IPS DF 6.9 (cell line): ENCODE measurements at regions not wholly inside any gene's neighbourhood (a gene's known extent, or its start where the extent isn't known, plus 50 kb on each side); places are given as distances from the start of the nearest gene placed in this dataset.
"Not testable (repeated sequence)": the region's sequence is repeated elsewhere in the genome, so short reads cannot be mapped to it uniquely, and the experiment has no call there.

Experiments
- DNase-seq: peaks from one replicate; pipeline ENCODE4 v3.0.0-alpha.2; 2013; ENCODE audit warnings: low read depth, low spot score
- H3K27ac ChIP-seq: one replicate; pipeline ENCODE4 v1.5.1; 2013; ENCODE audit warnings: low read length, control low read depth
- H3K27me3 ChIP-seq: 2 replicates; pipeline ENCODE4 v1.6.1; 2013; ENCODE audit warnings: mild to moderate bottlenecking, low read length; ENCODE audit not compliant: control insufficient read depth, insufficient read depth
- H3K36me3 ChIP-seq: 2 replicates; pipeline ENCODE4 v1.6.1; 2013; ENCODE audit warnings: low read length; ENCODE audit not compliant: control insufficient read depth, insufficient read depth
- H3K4me1 ChIP-seq: 2 replicates; pipeline ENCODE4 v1.6.1; 2013; ENCODE audit warnings: low read length; ENCODE audit not compliant: control insufficient read depth, insufficient read depth
- H3K4me3 ChIP-seq: 2 replicates; pipeline ENCODE4 v1.5.1; 2013; ENCODE audit warnings: mild to moderate bottlenecking, low read length
- H3K9me3 ChIP-seq: 2 replicates; pipeline ENCODE4 v1.6.1; 2013; ENCODE audit warnings: low read length, inconsistent platforms; ENCODE audit not compliant: control insufficient read depth, insufficient read depth
- WGBS: extraction: QIAGEN DNeasy Blood & Tissue Kit; methylation state at CpG from one replicate; pipeline ENCODE4 v1.1.7; 2013; ENCODE audit warnings: mixed read lengths, missing lambda C conversion rate; ENCODE audit not compliant: insufficient read length, insufficient coverage; 5-methylcytosine and 5-hydroxymethylcytosine counted together

GRCh38 chrX:107296184-107296583 lies 89.8 kb downstream of the DNAAF6 start:
- not testable (repeated sequence) for DNase-seq, H3K9me3 ChIP-seq, H3K27me3 ChIP-seq, H3K36me3 ChIP-seq, H3K27ac ChIP-seq, H3K4me3 ChIP-seq, H3K4me1 ChIP-seq
- WGBS, result no CpG with 5 or more reads among the region's 2 CpGs

DNA sequence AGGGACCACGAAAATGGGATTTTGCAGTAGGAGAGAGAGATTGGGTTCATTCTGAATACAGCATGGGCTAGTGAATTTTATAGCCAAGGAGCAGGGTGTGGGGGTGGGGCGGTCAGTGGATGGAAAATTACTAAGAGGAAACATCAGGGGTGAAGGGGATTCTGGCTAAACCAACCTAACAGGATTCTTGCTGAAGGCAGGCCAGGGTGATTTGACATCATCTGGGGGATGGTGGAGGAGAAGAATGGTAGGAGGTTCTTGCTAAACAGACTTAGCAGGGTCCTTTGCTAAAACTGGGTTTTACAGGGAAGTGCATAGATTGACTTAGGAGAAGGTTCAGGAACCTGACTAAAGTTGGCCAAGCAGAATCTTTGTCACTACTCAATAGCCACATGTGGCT lies 91.9 kb downstream of the DNAAF6 start:
- no CpG with 5 or more reads among the region's 2 CpGs for WGBS
- DNase-seq, result no peak
- Histone ChIP-seq H3K4me1 (no peaks in the 10 kb centered on the region), H3K27ac (no peak overlapping the region), H3K9me3 (no peaks in the 10 kb centered on the region), H3K4me3 (no peak overlapping the region), H3K27me3 (no peaks in the 10 kb centered on the region), H3K36me3 (no peaks in the 10 kb centered on the region)

- no peaks in the 10 kb centered on the region for H3K4me1 ChIP-seq
- H3K9me3 ChIP-seq, result no peaks in the 10 kb centered on the region
- no peak overlapping the region for H3K4me3 ChIP-seq
- WGBS, result no CpG with 5 or more reads among the region's 3 CpGs
- no peaks in the 10 kb centered on the region for H3K36me3 ChIP-seq
- DNase-seq, result no peak
- H3K27ac ChIP-seq, result no peak overlapping the region
- H3K27me3 ChIP-seq, result no peaks in the 10 kb centered on the region
These were observed 94.8 kb downstream of the DNAAF6 start for GRCh38 chrX:107301253-107301652.

DNA sequence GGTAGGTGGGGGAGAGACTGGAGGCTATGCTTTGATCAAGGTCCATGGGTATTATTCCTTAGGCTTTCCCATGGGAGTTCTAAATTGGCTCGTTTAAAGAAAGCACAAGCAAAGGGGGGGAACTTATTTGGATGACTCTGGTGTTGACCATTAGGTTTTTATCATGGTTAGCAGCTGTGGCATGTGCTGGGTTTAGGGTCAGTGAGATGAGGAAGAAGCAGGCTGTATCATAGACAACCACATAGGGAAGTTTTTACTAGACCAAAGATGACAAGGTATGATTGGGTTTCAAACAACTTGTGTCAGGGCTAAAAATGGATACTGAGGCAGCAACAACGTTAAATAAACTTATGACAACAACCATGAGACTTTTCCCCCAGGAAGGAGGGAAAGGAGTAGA lies 97.7 kb downstream of the DNAAF6 start:
- no peak for DNase-seq
- Histone ChIP-seq H3K27ac (no peak overlapping the region), H3K9me3 (no peaks in the 10 kb centered on the region), H3K36me3 (no peaks in the 10 kb centered on the region), H3K4me1 (no peaks in the 10 kb centered on the region), H3K27me3 (no peaks in the 10 kb centered on the region), H3K4me3 (no peak overlapping the region)
- WGBS, result no CpG with 5 or more reads among the region's 2 CpGs

- no peak overlapping the region for H3K27ac ChIP-seq
These were observed 117.5 kb downstream of the DNAAF6 start for GRCh38 chrX:107323786-107324492.

DNA sequence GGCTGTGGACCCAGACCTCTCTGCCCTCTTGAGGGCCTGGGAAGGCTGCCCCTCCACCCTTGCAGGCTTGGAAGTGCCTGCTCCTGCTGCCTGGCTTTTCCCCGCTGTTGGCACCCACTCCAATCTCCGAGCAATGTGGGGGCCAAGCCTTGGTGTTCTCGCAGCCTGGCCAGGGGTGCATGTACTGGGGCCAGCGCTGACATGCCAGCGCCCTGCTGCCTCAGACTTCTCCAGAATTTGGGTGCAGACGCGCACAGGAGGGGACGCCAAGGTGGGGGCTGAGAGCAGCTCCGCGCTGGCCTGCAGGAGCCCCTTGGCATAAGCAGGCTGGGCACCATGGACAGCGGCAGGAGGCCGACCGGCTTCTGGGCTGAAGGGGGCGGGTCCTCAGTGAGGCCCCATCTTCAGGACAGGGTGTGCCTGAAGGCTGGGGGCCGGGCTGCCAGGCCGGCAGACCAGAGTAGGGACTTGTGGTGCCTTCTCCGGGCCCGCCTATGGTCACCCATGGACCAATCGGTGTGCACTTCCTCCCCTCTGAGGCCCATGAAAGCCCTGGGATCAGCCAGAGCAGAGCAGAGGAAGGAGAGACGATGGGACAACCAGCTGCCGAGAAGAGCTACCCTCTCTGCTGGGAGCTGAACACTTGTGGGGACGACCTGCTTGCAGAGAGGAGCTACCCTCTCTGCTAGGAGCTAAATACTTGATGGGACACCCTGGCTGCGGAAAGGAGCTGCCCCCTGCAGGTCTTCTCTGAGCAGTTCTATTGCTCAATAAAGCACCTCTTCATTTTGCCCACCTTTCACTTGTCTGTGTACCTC lies 118.3 kb downstream of the DNAAF6 start:
- Histone ChIP-seq H3K36me3 (no peaks in the 10 kb centered on the region), H3K27ac (no peak overlapping the region), H3K4me3 (no peak overlapping the region; the same call in 1 of the 2 replicates), H3K4me1 (no peaks in the 10 kb centered on the region), H3K9me3 (no peaks in the 10 kb centered on the region), H3K27me3 (no peaks in the 10 kb centered on the region)
- WGBS, result no CpG with 5 or more reads among the region's 23 CpGs
- DNase-seq, result peak; percentile 45

More at GRCh38 chrX:107323786-107324492, 117.5 kb downstream of the DNAAF6 start:
- Histone ChIP-seq H3K36me3 (no peaks in the 10 kb centered on the region), H3K4me1 (no peaks in the 10 kb centered on the region), H3K27me3 (no peaks in the 10 kb centered on the region), H3K4me3 (no peak overlapping the region), H3K9me3 (no peaks in the 10 kb centered on the region)
- WGBS, result no CpG with 5 or more reads among the region's 39 CpGs
- no peak for DNase-seq

- no peak for DNase-seq
- H3K4me3 ChIP-seq, result no peak overlapping the region
These were observed 119.1 kb downstream of the DNAAF6 start for GRCh38 chrX:107325467-107325866.

GRCh38 chrX:107348051-107348450 lies 101.4 kb upstream of the FRMPD3 start:
- no peaks in the 10 kb centered on the region for H3K27me3 ChIP-seq
- no peaks in the 10 kb centered on the region for H3K36me3 ChIP-seq
- WGBS, result no CpG with 5 or more reads among the region's 4 CpGs
- DNase-seq, result no peak
- no peaks in the 10 kb centered on the region for H3K4me1 ChIP-seq
- H3K27ac ChIP-seq, result no peak overlapping the region
- H3K4me3 ChIP-seq, result no peak overlapping the region
- no peaks in the 10 kb centered on the region for H3K9me3 ChIP-seq

More at GRCh38 chrX:107325467-107325866, 119.1 kb downstream of the DNAAF6 start:
- Histone ChIP-seq H3K36me3 (no peaks in the 10 kb centered on the region), H3K9me3 (no peaks in the 10 kb centered on the region), H3K27ac (no peak overlapping the region), H3K27me3 (no peaks in the 10 kb centered on the region), H3K4me1 (no peaks in the 10 kb centered on the region)
- WGBS, result no CpG with 5 or more reads among the region's 9 CpGs

DNA sequence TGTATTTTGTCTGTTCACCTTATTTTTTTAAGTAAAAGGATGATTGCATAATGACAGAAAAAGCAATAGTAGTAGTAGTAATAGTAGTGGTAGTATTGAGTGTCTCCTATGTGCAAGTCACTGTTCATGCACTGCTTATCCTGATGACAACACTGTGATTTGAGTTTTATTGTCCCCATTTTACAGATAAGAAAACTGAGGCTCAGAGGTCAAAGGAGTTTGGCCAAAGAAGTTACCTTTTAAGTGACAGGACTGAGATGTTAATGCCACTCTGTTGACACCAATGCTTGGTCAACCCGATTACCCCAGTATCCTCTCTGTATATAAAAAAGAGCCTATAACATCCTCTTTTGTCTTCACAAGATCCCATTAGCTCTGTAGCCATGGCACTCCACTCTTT lies 100.5 kb upstream of the FRMPD3 start:
- H3K27me3 ChIP-seq, result no peaks in the 10 kb centered on the region
- no peak overlapping the region for H3K4me3 ChIP-seq
- WGBS, result no CpG with 5 or more reads among the region's 1 CpG
- DNase-seq, result no peak
- no peaks in the 10 kb centered on the region for H3K9me3 ChIP-seq
- H3K27ac ChIP-seq, result no peak overlapping the region
- no peaks in the 10 kb centered on the region for H3K36me3 ChIP-seq
- no peaks in the 10 kb centered on the region for H3K4me1 ChIP-seq

DNA sequence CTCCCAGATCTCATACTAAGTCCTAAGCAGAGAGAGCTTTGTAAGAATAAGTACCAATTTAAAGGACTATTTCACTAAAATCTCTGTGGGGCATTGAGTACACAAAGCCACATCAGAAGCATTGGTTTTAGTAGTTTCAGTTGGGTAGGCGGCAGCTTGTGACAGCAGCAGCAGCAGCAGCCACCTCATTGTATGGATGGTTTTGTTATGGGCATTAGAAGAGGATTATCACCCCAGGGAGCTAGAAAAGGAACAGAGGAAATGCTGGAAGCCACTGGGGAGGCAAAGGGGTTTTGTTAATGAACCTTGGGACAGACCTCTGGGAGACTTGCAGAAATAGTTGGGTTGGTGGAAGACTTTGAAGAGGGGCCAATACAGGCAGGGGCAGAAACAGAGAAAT lies 93.9 kb upstream of the FRMPD3 start:
- Histone ChIP-seq H3K27me3 (no peaks in the 10 kb centered on the region), H3K4me1 (peaks cover 4% of the 10 kb centered on the region; the same call in 1 of the 2 replicates), H3K27ac (no peak overlapping the region), H3K4me3 (no peak overlapping the region), H3K9me3 (no peaks in the 10 kb centered on the region), H3K36me3 (no peaks in the 10 kb centered on the region)
- no CpG with 5 or more reads among the region's 1 CpG for WGBS
- DNase-seq, result peak; percentile 9
